Keratinocyte (primary cell): ENCODE measurements at regions not wholly inside any gene's neighbourhood (a gene's known extent, or its start where the extent isn't known, plus 50 kb on each side); places are given as distances from the start of the nearest gene placed in this dataset.
A peak's percentile ranks its signal among the peaks of the same experiment; 100 is the strongest.
"Not testable (repeated sequence)": the region's sequence is repeated elsewhere in the genome, so short reads cannot be mapped to it uniquely, and the experiment has no call there.

Source experiments
- DNase-seq: peaks from one replicate; pipeline ENCODE4 v3.0.0-alpha.2; 2011; ENCODE audit warnings: low read depth, missing footprints, low spot score
- FAIRE-seq: peaks from 2 replicates; lab custom pipeline; 2011; peaks lifted over from hg19 to GRCh38; lab: Jason Lieb, UNC
- H2AFZ ChIP-seq: 2 replicates; pipeline ENCODE4 v1.6.0; 2012; ENCODE audit warnings: low read length, control low read depth, inconsistent platforms; ENCODE audit not compliant: control insufficient read depth
- H3K27ac ChIP-seq: 2 replicates; pipeline ENCODE4 v1.5.1; 2011; ENCODE audit warnings: low read length; ENCODE audit not compliant: control insufficient read depth, insufficient read depth
- H3K27me3 ChIP-seq: 3 replicates; pipeline ENCODE4 v1.6.0; 2011; ENCODE audit warnings: low read length; ENCODE audit not compliant: control insufficient read depth, insufficient read depth; ENCODE audit errors: extremely low read depth
- H3K36me3 ChIP-seq, 2 experiments: 2 replicates in 1 of 2; 3 replicates in 1 of 2; pipeline ENCODE4 v1.5.1; 2011; ENCODE audit warnings: low read length in 2 of 2, mild to moderate bottlenecking in 1 of 2; ENCODE audit not compliant: control insufficient read depth in 2 of 2, insufficient read depth in 2 of 2; ENCODE audit errors: extremely low read depth in 1 of 2
- H3K4me1 ChIP-seq: 3 replicates; pipeline ENCODE4 v1.5.1; 2011; ENCODE audit warnings: low read length; ENCODE audit not compliant: control insufficient read depth, insufficient read depth; ENCODE audit errors: extremely low read depth
- H3K4me2 ChIP-seq: 3 replicates; pipeline ENCODE4 v1.6.0; 2011; ENCODE audit warnings: low read depth, low read length; ENCODE audit not compliant: control insufficient read depth, insufficient read depth; ENCODE audit errors: extremely low read depth
- H3K4me3 ChIP-seq, 3 experiments: fragments of 200-600 bp in 1 of 3; sonication (generic) in 1 of 3; 2 replicates in 2 of 3; 3 replicates in 1 of 3; pipeline ENCODE4 v1.5.1; 2011 to 2016; ENCODE audit warnings: low read length in 3 of 3, mild to moderate bottlenecking in 3 of 3, control low read depth in 2 of 3, inconsistent platforms in 1 of 3, low read depth in 1 of 3, mixed read lengths in 1 of 3, mixed run types in 1 of 3, moderate library complexity in 1 of 3; ENCODE audit not compliant: control insufficient read depth in 2 of 3, insufficient read depth in 2 of 3; ENCODE audit errors: extremely low read depth in 1 of 3
- H3K79me2 ChIP-seq: 2 replicates; pipeline ENCODE4 v1.6.0; 2012; ENCODE audit warnings: low read length; ENCODE audit not compliant: control insufficient read depth, insufficient read depth
- H3K9ac ChIP-seq: 3 replicates; pipeline ENCODE4 v1.6.0; 2011; ENCODE audit warnings: low read length; ENCODE audit not compliant: control insufficient read depth, insufficient read depth; ENCODE audit errors: extremely low read depth
- H3K9me1 ChIP-seq: 3 replicates; pipeline ENCODE4 v1.6.0; 2011; ENCODE audit warnings: low read length; ENCODE audit not compliant: control insufficient read depth, insufficient read depth; ENCODE audit errors: extremely low read depth
- H3K9me3 ChIP-seq: 2 replicates; pipeline ENCODE4 v1.5.1; 2012; ENCODE audit warnings: low read depth, low read length; ENCODE audit not compliant: control insufficient read depth
- H4K20me1 ChIP-seq: 3 replicates; pipeline ENCODE4 v1.6.0; 2011; ENCODE audit warnings: low read length; ENCODE audit not compliant: control insufficient read depth, insufficient read depth; ENCODE audit errors: extremely low read depth
- CTCF ChIP-seq, 3 experiments: IDR thresholded peaks in 1 of 3; conservative IDR thresholded peaks in 1 of 3; optimal IDR thresholded peaks in 1 of 3; 2 replicates in 2 of 3; 3 replicates in 1 of 3; pipeline versions ENCODE3 to v1.5.1; 2011; ENCODE audit warnings: low read length in 3 of 3, mild to moderate bottlenecking in 3 of 3, moderate library complexity in 2 of 3, control low read depth in 1 of 3, inconsistent platforms in 1 of 3; ENCODE audit not compliant: insufficient read depth in 2 of 3; ENCODE audit errors: extremely low read depth in 1 of 3
- EZH2 ChIP-seq: IDR thresholded peaks from one replicate; pipeline ENCODE4 v1.6.1; 2012; ENCODE audit warnings: inconsistent platforms, mild to moderate bottlenecking, low read length, moderate library complexity
- dilution Hi-C: fragments of 300-500 bp; cut with MboI; formaldehyde crosslinking; loops from one replicate; pipeline ENCODE4 v1.7.0; 2020; ENCODE audit warnings: low sequenced_read_pairs; ENCODE audit not compliant: extremely low pct_ligation_motif_present

GRCh38 chr18:2240311-2240705 is 331.0 kb downstream of the METTL4 start:
- no peaks in the 10 kb centered on the region for H3K79me2 ChIP-seq
- dilution Hi-C loops = no loop called here
- H3K4me1 ChIP-seq = peaks cover 5% of the 10 kb centered on the region
- H3K4me3 ChIP-seq = no peak overlapping the region
- no peak overlapping the region for H3K9ac ChIP-seq
- TF ChIP-seq EZH2 (no peak), CTCF (optimal IDR thresholded peaks at IDR 0.05 in 1 of 3, IDR thresholded peaks at IDR 0.05 in 1 of 3, conservative IDR thresholded peaks at IDR 0.05 in 1 of 3; ENCODE audit: extremely low read depth in 1 of 3, insufficient read depth in 2 of 3, low read length in 3 of 3) (no peak)
- no peaks in the 10 kb centered on the region for H3K27me3 ChIP-seq
- H3K4me2 ChIP-seq = peak overlapping the region; percentile 23
- DNase-seq (no peak), FAIRE-seq (no peak)
- no peaks in the 10 kb centered on the region for H3K9me1 ChIP-seq
- H4K20me1 ChIP-seq = no peaks in the 10 kb centered on the region
- no peak overlapping the region for H3K27ac ChIP-seq
- H3K9me3 ChIP-seq = no peaks in the 10 kb centered on the region
- H2AFZ ChIP-seq = peak overlapping the region; percentile 17
- H3K36me3 ChIP-seq = no peaks in the 10 kb centered on the region

GRCh38 chr18:2244641-2245040 is 326.7 kb downstream of the METTL4 start:
- H3K4me1 ChIP-seq = peaks cover 4% of the 10 kb centered on the region
- no peaks in the 10 kb centered on the region for H3K36me3 ChIP-seq
- no peaks in the 10 kb centered on the region for H3K9me3 ChIP-seq
- no peaks in the 10 kb centered on the region for H3K9me1 ChIP-seq
- no peak overlapping the region for H3K4me3 ChIP-seq
- no peak overlapping the region for H2AFZ ChIP-seq
- H4K20me1 ChIP-seq = no peaks in the 10 kb centered on the region
- TF ChIP-seq CTCF (optimal IDR thresholded peaks at IDR 0.05 in 1 of 3, IDR thresholded peaks at IDR 0.05 in 1 of 3, conservative IDR thresholded peaks at IDR 0.05 in 1 of 3; ENCODE audit: extremely low read depth in 1 of 3, insufficient read depth in 2 of 3, low read length in 3 of 3) = no peak
- H3K27ac ChIP-seq = no peak overlapping the region
- H3K79me2 ChIP-seq = no peaks in the 10 kb centered on the region
- no peak for FAIRE-seq
- H3K27me3 ChIP-seq = no peaks in the 10 kb centered on the region
- no peak for DNase-seq
- H3K9ac ChIP-seq = no peak overlapping the region
- dilution Hi-C loops = no loop called here
- no peak overlapping the region for H3K4me2 ChIP-seq

GRCh38 chr18:2247101-2247500 is 324.2 kb downstream of the METTL4 start:
- H3K4me1 ChIP-seq, H3K9me1 ChIP-seq, H3K79me2 ChIP-seq, H3K4me2 ChIP-seq, H3K27me3 ChIP-seq, H2AFZ ChIP-seq, H3K9me3 ChIP-seq, H3K27ac ChIP-seq, H3K9ac ChIP-seq, H4K20me1 ChIP-seq, DNase-seq, FAIRE-seq, H3K4me3 ChIP-seq, dilution Hi-C loops, H3K36me3 ChIP-seq: not testable (repeated sequence)
